ENCODE measurements at regions not wholly inside any gene's neighbourhood (a gene's known extent, or its start where the extent isn't known, plus 50 kb on each side); places are given as distances from the start of the nearest gene placed in this dataset.

GRCh38 chr16:86450691-86451090 lies 59.6 kb upstream of the FOXF1 start:
- no peak overlapping the region for H3K4me3 ChIP-seq (replicated peaks in 1 of 3; ENCODE audit: insufficient read depth in 1 of 3, low read depth in 1 of 3, low read length in 3 of 3)
- TF ChIP-seq FOS (IDR thresholded peaks at IDR 0.05; ENCODE audit: borderline replicate concordance, insufficient read depth, low read length) (no peak), CTCF (IDR thresholded peaks at IDR 0.05; ENCODE audit: extremely low read depth in 1 of 2, insufficient read depth in 1 of 2, low read depth in 1 of 2, low read length in 2 of 2) (no peak), EZH2 (IDR thresholded peaks at IDR 0.05; ENCODE audit: borderline replicate concordance, low read depth, low read length, severe bottlenecking) (no peak), MAX (IDR thresholded peaks at IDR 0.05; ENCODE audit: insufficient read depth, insufficient read length) (no peak), JUN (IDR thresholded peaks at IDR 0.05; ENCODE audit: borderline replicate concordance, insufficient read depth, insufficient read length, low read depth) (no peak), GATA2 (IDR thresholded peaks at IDR 0.05; ENCODE audit: insufficient read depth, insufficient read length, low read depth, low read length) (no peak), POLR2A (IDR thresholded peaks at IDR 0.05; ENCODE audit: low read depth, low read length) (no peak), MYC (IDR thresholded peaks at IDR 0.05; ENCODE audit: low read depth, low read length) (no peak), POLR2AphosphoS5 (IDR thresholded peaks at IDR 0.05; ENCODE audit: insufficient read depth, low read depth, low read length) (no peak)
- H3K9me3 ChIP-seq (replicated peaks; ENCODE audit: control insufficient read depth, insufficient read depth, low read length), result no peaks in the 10 kb centered on the region
- DNase-seq (ENCODE audit: low read depth, low spot score) (no peak), FAIRE-seq (no peak)
- no peaks in the 10 kb centered on the region for H3K9me1 ChIP-seq (replicated peaks; ENCODE audit: control insufficient read depth, extremely low read depth, insufficient read depth, low read length)
- no TSS peak for BruUV-seq (replicated peaks)
- no peaks in the 10 kb centered on the region for H3K79me2 ChIP-seq (ENCODE audit: control insufficient read depth, insufficient read depth, low read length)
- H2AFZ ChIP-seq (ENCODE audit: low read depth, low read length), result no peak overlapping the region
- ChIA-PET POLR2A (no interaction called here), CTCF (interaction anchor here (1.0 kb wide), 1 partner anchor 17 kb away, joined by 3 read pairs; no protein-coding TSS in a partner anchor)
- no peak overlapping the region for H3K4me2 ChIP-seq (ENCODE audit: insufficient read depth, low read length)
- dilution Hi-C loops (cut with MboI; ENCODE audit: extremely low pct_ligation_motif_present, low sequenced_read_pairs) (no loop called here), intact Hi-C loops (cut with micrococcal nuclease) (no loop called here)
- H3K36me3 ChIP-seq (ENCODE audit: control insufficient read depth in 2 of 2, extremely low read depth in 1 of 2, insufficient read depth in 2 of 2, low read length in 2 of 2), result no peaks in the 10 kb centered on the region
- no peaks in the 10 kb centered on the region for H4K20me1 ChIP-seq (replicated peaks; ENCODE audit: control insufficient read depth, extremely low read depth, insufficient read depth, low read length)
- no peak overlapping the region for H3K9ac ChIP-seq (replicated peaks; ENCODE audit: extremely low read depth, insufficient read depth, low read length)
- no peaks in the 10 kb centered on the region for H3K4me1 ChIP-seq (ENCODE audit: control insufficient read depth, extremely low read depth, insufficient read depth, low read length)
- peaks cover 12 to 19% of the 10 kb centered on the region in 2 experiments for H3K27me3 ChIP-seq (ENCODE audit: control insufficient read depth in 2 of 2, insufficient read depth in 2 of 2, low read length in 2 of 2)
- no peak overlapping the region for H3K27ac ChIP-seq (ENCODE audit: insufficient read depth, low read depth, low read length)

Measured in endothelial cell of umbilical vein (primary cell).